HEK293T (cell line): ENCODE measurements at regions not wholly inside any gene's neighbourhood (a gene's known extent, or its start where the extent isn't known, plus 50 kb on each side); places are given as distances from the start of the nearest gene placed in this dataset.

Experiments used
- ARNT ChIP-seq: fragments of 450-650 bp; IDR thresholded peaks from 2 replicates; pipeline ENCODE4 v1.6.1; 2017; ENCODE audit warnings: mild to moderate bottlenecking
- BHLHE40 ChIP-seq: fragments of 450-650 bp; IDR thresholded peaks from 2 replicates; pipeline ENCODE4 v1.6.1; 2016; ENCODE audit warnings: mild to moderate bottlenecking, moderate library complexity, borderline replicate concordance
- CTBP1 ChIP-seq: fragments of 450-650 bp; IDR thresholded peaks from 2 replicates; pipeline ENCODE4 v1.6.1; 2016; ENCODE audit warnings: borderline replicate concordance
- ELF4 ChIP-seq: fragments of 450-650 bp; IDR thresholded peaks from 2 replicates; pipeline ENCODE4 v1.6.1; 2017; ENCODE audit warnings: antibody characterized with exemption
- FOXA1 ChIP-seq: fragments of 450-650 bp; IDR thresholded peaks from 2 replicates; pipeline ENCODE4 v1.6.1; 2016; ENCODE audit warnings: mild to moderate bottlenecking
- FOXM1 ChIP-seq: fragments of 450-650 bp; IDR thresholded peaks from 2 replicates; pipeline ENCODE4 v1.6.1; 2017; ENCODE audit warnings: mild to moderate bottlenecking, borderline replicate concordance
- HDGF ChIP-seq: fragments of 450-650 bp; IDR thresholded peaks from 2 replicates; pipeline ENCODE4 v1.6.1; 2017; ENCODE audit warnings: antibody characterized with exemption, borderline replicate concordance
- NFRKB ChIP-seq: fragments of 450-650 bp; IDR thresholded peaks from 2 replicates; pipeline ENCODE4 v1.6.1; 2016; ENCODE audit warnings: mild to moderate bottlenecking, moderate library complexity
- SP1 ChIP-seq: fragments of 450-650 bp; IDR thresholded peaks from 2 replicates; pipeline ENCODE4 v1.6.1; 2017
- SUZ12 ChIP-seq: fragments of 450-650 bp; IDR thresholded peaks from 2 replicates; pipeline ENCODE4 v1.6.1; 2016; ENCODE audit warnings: mild to moderate bottlenecking
- TARDBP ChIP-seq: fragments of 450-650 bp; IDR thresholded peaks from 2 replicates; pipeline ENCODE4 v1.6.1; 2016
- ZNF384 ChIP-seq: fragments of 450-650 bp; IDR thresholded peaks from 2 replicates; pipeline ENCODE4 v1.6.1; 2016

GRCh38 chr6:141580988-141581552 lies 551.7 kb upstream of the GJE1 start:
- TF ChIP-seq FOXA1 (no peak), ZNF384 (no peak), TARDBP (no peak), SP1 (no peak), CTBP1 (no peak), FOXM1 (no peak), SUZ12 (no peak), NFRKB (no peak), BHLHE40 (no peak), ELF4 (no peak), ARNT (no peak), HDGF (no peak)
